GM21526 (cell line): ENCODE measurements at regions not wholly inside any gene's neighbourhood (a gene's known extent, or its start where the extent isn't known, plus 50 kb on each side); places are given as distances from the start of the nearest gene placed in this dataset.

Source experiments
- ATAC-seq: cut with Tn5 transposase; IDR thresholded peaks from one replicate; pipeline ENCODE4 v1.9.1; 2021; ENCODE audit warnings: moderate library complexity; ENCODE audit not compliant: unreplicated experiment, low FRiP score

GRCh38 chrX:121958886-121959285 lies 911.5 kb downstream of the GLUD2 start:
- no peak for ATAC-seq

GRCh38 chrX:121975671-121976070 lies 928.3 kb downstream of the GLUD2 start:
- no peak for ATAC-seq

- ATAC-seq, result no peak
Observed at GRCh38 chrX:121987163-121987562, 939.8 kb downstream of the GLUD2 start.

- no peak for ATAC-seq
Observed at GRCh38 chrX:121987835-121988234, 940.4 kb downstream of the GLUD2 start.

- no peak for ATAC-seq
Observed at GRCh38 chrX:122004127-122004526, 956.7 kb downstream of the GLUD2 start.

GRCh38 chrX:122026665-122027064 lies 979.3 kb downstream of the GLUD2 start:
- ATAC-seq, result no peak

GRCh38 chrX:122046226-122046625 lies 998.8 kb downstream of the GLUD2 start:
- no peak for ATAC-seq

- ATAC-seq, result no peak
Observed at GRCh38 chrX:122046815-122047214, 999.4 kb downstream of the GLUD2 start.

- no peak for ATAC-seq
Observed at GRCh38 chrX:122047261-122047660, 999.9 kb downstream of the GLUD2 start.

- ATAC-seq, result no peak
Observed at GRCh38 chrX:122055460-122055859, 1008.0 kb downstream of the GLUD2 start.

- no peak for ATAC-seq
Observed at GRCh38 chrX:122055979-122056715, 1008.7 kb downstream of the GLUD2 start.

GRCh38 chrX:122076241-122076640 lies 1028.8 kb downstream of the GLUD2 start:
- ATAC-seq, result no peak

GRCh38 chrX:122078079-122078478 lies 1030.7 kb downstream of the GLUD2 start:
- ATAC-seq, result no peak

GRCh38 chrX:122087341-122087740 lies 1039.9 kb downstream of the GLUD2 start:
- no peak for ATAC-seq

GRCh38 chrX:122091571-122091970 lies 1044.2 kb downstream of the GLUD2 start:
- no peak for ATAC-seq

- ATAC-seq, result no peak
Observed at GRCh38 chrX:122092360-122092759, 1045.0 kb downstream of the GLUD2 start.

GRCh38 chrX:122092978-122093377 lies 1045.6 kb downstream of the GLUD2 start:
- ATAC-seq, result no peak

- ATAC-seq, result no peak
Observed at GRCh38 chrX:122094611-122095010, 1047.2 kb downstream of the GLUD2 start.

- ATAC-seq, result no peak
Observed at GRCh38 chrX:122113376-122113775, 1066.0 kb downstream of the GLUD2 start.

GRCh38 chrX:122113896-122114295 lies 1066.5 kb downstream of the GLUD2 start:
- no peak for ATAC-seq

GRCh38 chrX:122115604-122116003 lies 1068.2 kb downstream of the GLUD2 start:
- ATAC-seq, result no peak

GRCh38 chrX:122119361-122119760 lies 1064.7 kb upstream of the GRIA3 start:
- no peak for ATAC-seq

GRCh38 chrX:122122274-122122673 lies 1061.8 kb upstream of the GRIA3 start:
- ATAC-seq, result no peak
